Fibroblast of the conjunctiva (primary cell): ENCODE measurements at regions not wholly inside any gene's neighbourhood (a gene's known extent, or its start where the extent isn't known, plus 50 kb on each side); places are given as distances from the start of the nearest gene placed in this dataset.
"Not testable (repeated sequence)": the region's sequence is repeated elsewhere in the genome, so short reads cannot be mapped to it uniquely, and the experiment has no call there.

Experiments
- DNase-seq: peaks from one replicate; pipeline ENCODE4 v3.0.0-alpha.2; 2010; ENCODE audit warnings: low read depth

- peak; percentile 96 for DNase-seq
Measured at GRCh38 chr9:108057421-108058134, 568.0 kb upstream of the KLF4 start.

- DNase-seq: peak; percentile 75
Measured at GRCh38 chr9:108056805-108057386, 567.3 kb upstream of the KLF4 start.

GRCh38 chr9:108056084-108056804, 566.7 kb upstream of the KLF4 start:
- DNase-seq: peak; percentile 37

GRCh38 chr9:108054131-108054630, 564.6 kb upstream of the KLF4 start:
- DNase-seq: no peak

GRCh38 chr9:108053555-108054061, 564.0 kb upstream of the KLF4 start:
- DNase-seq: peak; percentile 90

- DNase-seq: no peak
Measured at GRCh38 chr9:108052431-108053080, 563.0 kb upstream of the KLF4 start.

GRCh38 chr9:108050894-108051293, 561.3 kb upstream of the KLF4 start:
- DNase-seq: no peak

GRCh38 chr9:108049671-108050494, 560.3 kb upstream of the KLF4 start:
- DNase-seq: no peak

GRCh38 chr9:108049026-108049607, 559.5 kb upstream of the KLF4 start:
- DNase-seq: peak; percentile 92

- no peak for DNase-seq
Measured at GRCh38 chr9:108048406-108049025, 558.9 kb upstream of the KLF4 start.

GRCh38 chr9:108047777-108048176, 558.2 kb upstream of the KLF4 start:
- not testable (repeated sequence) for DNase-seq

GRCh38 chr9:108047264-108047663, 557.7 kb upstream of the KLF4 start:
- no peak for DNase-seq

- no peak for DNase-seq
Measured at GRCh38 chr9:108045851-108046250, 556.3 kb upstream of the KLF4 start.

GRCh38 chr9:108043585-108043984, 554.0 kb upstream of the KLF4 start:
- DNase-seq: no peak

- DNase-seq: no peak
Measured at GRCh38 chr9:108041551-108041950, 552.0 kb upstream of the KLF4 start.

GRCh38 chr9:108040783-108041182, 551.2 kb upstream of the KLF4 start:
- no peak for DNase-seq

GRCh38 chr9:108039493-108039892, 549.9 kb upstream of the KLF4 start:
- DNase-seq: no peak

- DNase-seq: no peak
Measured at GRCh38 chr9:108039012-108039411, 549.4 kb upstream of the KLF4 start.

GRCh38 chr9:108035487-108035886, 545.9 kb upstream of the KLF4 start:
- DNase-seq: no peak
